NCI-H2029 (cell line): ENCODE measurements at regions not wholly inside any gene's neighbourhood (a gene's known extent, or its start where the extent isn't known, plus 50 kb on each side); places are given as distances from the start of the nearest gene placed in this dataset.
"Not testable (repeated sequence)": the region's sequence is repeated elsewhere in the genome, so short reads cannot be mapped to it uniquely, and the experiment has no call there.

ENCODE experiments used
- DNase-seq: peaks from one replicate; lab custom pipeline; 2025; lab: John Stamatoyannopoulos, UW

GRCh38 chr5:56048124-56048523 lies 53.4 kb upstream of the IL6ST start:
- DNase-seq, result peak; percentile 49

GRCh38 chr5:56047448-56047847 lies 52.7 kb upstream of the IL6ST start:
- DNase-seq, result no peak

GRCh38 chr5:56045469-56045868 lies 50.7 kb upstream of the IL6ST start:
- no peak for DNase-seq

- not testable (repeated sequence) for DNase-seq
These were observed 50.1 kb upstream of the IL6ST start for GRCh38 chr5:56044746-56045428.
